Activated CD4-positive, alpha-beta T cell treated with anti-CD3 and anti-CD28 coated beads, Interleukin-2, amount 50 U/mL, for 16 hours (primary cell): ENCODE measurements at regions not wholly inside any gene's neighbourhood (a gene's known extent, or its start where the extent isn't known, plus 50 kb on each side); places are given as distances from the start of the nearest gene placed in this dataset.
"Not testable (repeated sequence)": the region's sequence is repeated elsewhere in the genome, so short reads cannot be mapped to it uniquely, and the experiment has no call there.

Source experiments
- DNase-seq: peaks from one replicate; pipeline ENCODE4 v3.0.0-alpha.2; 2020

DNA sequence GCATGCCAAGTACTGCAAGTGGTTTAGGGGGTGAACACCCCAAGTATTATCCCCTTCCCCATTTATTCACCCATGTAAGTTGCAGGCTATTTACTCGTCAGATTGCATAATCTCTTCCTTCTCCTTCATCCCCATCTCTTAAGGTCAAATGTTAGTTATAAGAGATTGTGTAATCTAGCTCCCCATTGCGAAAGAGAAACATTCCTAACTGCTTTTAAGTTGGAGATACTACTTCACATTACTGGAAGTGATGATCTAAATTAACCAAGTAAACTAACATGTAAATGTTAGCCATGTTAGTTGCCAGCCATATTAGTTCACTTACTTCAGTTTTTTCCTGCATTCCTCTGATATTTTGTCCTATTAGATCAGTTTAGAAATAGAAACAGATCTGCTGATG lies 262.3 kb downstream of the TAF11L14 start:
- DNase-seq, result no peak

DNA sequence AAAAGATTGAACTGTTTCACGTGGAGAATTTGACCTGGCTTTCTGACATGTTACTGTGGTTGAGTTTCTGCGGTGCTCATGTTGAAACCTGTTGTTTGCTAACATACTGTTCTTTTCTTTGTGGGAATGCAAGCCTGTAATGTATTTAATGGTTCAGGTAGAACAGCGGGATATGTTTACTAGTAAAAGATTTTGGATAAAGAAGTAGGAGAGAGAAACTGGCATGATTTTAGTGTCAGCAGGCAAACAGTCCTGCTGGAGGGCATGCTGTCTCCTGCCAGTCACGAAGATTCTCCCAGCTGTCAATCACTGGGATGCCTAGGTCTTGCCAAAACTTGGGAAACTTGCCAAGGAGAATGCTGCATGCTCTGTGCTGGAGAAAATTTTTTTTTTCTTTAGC lies 263.5 kb downstream of the TAF11L14 start:
- DNase-seq, result no peak

DNA sequence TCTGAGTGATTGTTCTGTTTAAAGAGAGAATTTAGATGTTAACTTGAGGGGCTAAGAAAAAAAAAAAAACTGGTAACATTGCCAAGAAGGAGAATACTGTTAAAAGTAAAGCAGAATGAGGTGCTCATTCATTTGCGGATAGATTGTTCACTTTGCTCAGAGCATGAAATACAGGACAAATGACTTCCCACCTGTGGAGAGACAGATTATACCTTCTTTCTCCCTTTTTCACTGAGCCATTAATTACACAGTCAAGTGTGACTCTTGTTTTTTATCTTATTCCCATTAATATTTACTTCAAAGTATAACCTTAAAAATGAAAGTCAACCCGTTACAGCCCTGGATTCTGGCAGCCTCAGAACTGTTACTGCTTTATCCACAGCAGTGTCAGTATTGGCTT lies 264.5 kb downstream of the TAF11L14 start:
- DNase-seq, result no peak

DNA sequence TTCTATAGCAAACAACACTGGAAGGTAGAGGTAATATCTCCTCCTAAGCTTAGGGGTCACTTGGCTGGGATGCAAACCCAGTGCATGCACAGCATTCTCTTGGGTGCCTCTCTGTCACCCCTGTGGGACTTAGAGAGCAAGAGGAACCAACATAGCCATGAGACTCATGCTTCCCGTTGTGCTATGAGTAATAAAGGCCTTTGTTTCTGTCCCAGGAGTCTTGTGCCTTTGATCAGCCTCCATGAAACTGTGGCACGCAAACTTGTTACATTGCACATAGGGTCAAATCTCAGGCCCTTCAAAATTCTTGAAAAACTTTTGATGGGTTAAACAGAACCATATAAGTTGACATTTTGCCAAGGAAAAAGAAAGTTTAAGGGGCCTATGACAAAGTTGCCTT lies 272.8 kb downstream of the TAF11L14 start:
- no peak for DNase-seq

DNA sequence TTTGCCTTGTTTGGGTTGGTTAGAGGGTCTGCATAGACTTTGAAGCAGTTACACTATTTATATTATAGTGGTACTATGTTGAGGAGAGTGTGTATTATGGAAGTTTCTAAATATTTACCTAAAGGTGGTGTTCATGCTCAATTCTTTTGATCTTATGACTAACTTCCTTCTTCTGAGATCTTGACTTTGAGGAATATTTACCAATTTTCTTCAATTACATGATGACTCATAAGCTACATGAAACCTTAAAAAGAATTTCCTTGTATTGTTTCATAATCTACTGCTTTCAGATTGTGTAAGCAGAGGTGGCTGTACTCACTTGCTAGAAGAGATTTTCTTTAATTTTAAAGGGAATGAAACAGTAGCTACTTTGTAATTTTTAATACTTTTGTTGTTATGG lies 276.1 kb downstream of the TAF11L14 start:
- no peak for DNase-seq

DNA sequence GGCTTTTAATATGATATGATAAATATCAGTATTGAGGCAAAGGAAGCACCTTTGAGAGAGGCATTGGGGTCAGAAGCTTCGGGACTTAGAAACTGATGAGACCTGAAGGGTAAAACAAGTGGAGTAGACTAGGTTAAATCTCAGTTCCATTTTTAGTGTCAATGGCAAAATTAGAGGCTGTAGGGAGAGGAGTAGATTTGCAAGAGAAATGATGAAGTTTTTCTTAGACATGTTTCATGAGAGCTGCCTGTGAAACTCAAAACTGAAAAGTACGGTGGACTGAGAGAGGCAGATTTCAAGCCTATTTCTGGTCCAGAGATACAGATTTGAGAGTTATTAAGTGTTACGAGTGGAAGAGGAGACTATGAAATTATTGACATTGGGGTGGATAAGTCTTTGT lies 278.5 kb downstream of the TAF11L14 start:
- no peak for DNase-seq

DNA sequence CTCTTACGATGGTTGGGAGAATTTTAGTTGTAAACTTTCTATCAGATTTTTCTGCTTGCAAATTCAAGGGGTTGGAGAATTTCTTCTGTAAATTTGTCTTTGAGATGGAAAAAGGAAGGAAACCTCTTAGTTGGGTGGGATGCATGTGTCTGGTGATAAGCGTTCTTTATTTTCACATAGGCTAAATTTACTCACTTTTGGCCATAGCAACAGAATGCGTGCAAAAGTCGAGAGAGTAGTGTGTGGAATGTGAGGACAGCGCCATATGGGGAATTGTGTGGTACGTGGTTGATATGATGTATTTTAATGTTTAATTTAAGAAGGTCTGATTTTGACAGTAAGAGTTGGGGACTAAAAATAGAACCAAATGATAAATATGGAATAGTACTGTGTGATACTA lies 282.2 kb downstream of the TAF11L14 start:
- no peak for DNase-seq

DNA sequence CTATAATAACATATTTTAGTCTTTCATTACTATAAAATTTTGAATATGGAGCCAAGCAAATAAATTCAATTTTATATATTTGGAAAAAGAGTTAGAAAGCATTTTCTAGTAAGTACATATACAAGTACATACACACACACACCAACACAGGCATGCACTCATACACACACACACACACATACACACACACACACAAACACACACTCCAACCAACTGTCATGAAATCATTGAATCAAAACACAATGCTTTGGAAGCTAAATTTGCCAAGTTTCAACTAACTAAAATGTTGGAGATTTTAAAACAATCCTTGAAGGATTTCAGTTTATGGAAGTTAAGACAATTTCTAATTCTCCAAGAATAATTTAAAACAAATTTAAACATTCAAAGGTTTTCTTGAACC lies 283.2 kb downstream of the TAF11L14 start:
- DNase-seq, result no peak

DNA sequence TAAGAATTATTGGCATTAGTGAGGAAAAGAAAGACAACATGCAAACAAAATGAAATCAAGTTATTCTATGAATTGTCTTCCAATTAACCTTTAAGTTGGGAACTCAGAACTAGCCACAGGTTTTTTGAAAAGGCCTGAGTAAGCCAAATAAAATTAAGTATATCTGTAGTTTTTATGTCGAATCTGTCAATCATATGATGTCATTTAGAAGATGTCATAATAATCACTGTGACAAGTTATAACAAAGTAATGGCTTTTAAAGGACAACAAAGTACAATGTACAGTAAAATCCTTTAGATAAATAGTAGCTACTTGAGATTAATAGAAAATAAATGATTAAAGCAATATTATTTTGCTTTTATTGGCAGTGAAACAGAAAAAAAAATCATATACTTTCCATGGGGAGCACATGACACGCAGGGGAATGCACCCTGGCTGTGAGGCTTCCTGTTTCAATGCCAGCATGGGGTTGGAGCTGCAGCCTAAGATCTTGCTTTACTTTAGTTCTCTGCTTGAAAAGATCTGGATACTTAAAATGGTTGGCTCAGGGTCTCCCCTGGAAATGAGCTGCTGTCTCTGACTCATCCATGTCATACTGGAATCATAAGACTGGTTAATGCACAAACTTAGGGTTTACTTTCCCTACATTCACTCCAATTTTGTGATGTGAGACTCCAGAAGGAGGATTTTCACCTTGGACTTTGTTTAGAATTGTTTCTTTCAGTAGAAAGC lies 284.3 kb downstream of the TAF11L14 start:
- no peak for DNase-seq

DNA sequence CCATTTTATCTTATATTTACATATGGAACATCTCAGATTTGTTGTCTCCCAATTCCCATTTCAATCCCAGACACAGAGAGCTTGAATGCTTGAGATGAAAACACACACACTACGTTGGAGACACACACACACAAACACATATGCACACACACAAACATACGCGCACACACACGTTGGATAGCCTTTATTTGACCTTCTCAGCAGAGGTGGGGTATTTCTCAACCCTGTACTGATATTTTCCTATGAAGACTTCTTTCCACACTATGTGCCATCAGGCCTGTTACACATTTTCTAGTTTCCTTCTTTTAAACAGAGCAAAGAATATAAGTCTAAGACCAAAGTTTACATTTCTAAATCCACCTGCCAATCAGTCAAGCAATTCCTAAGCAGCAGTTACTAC lies 291.0 kb downstream of the TAF11L14 start:
- DNase-seq, result no peak

DNA sequence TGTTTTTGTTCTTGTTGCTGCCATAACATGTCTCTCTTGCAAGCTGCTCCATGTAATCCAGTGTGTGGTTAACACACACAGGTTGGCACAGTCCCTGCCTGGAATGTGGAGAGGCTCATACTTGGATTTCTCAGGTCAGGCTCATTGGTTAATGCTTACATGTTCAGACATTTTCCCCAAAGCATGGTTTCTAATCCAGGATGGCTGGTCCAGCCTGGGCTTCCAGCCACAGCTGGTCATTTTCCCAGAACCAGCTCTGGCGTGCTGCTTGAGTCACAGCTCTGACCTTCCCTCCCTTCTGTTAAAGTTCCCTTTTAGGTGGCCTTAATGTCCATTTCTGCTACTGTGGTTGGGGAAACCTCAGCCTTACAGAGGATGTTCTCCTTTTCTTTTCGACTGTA lies 294.3 kb downstream of the TAF11L14 start:
- DNase-seq, result no peak

DNA sequence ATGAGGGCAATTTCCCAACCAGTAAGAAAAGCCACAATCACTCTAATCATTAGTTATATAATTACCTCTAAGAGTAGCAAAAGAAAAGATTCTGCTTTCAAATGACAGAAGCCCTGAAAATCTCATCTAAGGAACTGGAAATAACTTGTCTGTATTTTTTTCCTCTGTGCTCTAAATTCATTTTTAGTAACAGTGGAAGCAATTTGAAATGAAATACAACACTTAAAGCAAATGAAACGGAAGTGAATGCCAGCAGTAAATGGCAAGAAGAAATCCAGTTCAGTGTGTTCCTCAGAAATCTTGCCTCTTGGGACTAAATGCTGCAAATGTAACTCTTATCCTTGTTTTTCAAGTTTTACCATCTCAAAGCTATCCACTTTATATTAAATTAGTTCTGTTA lies 294.9 kb downstream of the TAF11L14 start:
- DNase-seq, result no peak

DNA sequence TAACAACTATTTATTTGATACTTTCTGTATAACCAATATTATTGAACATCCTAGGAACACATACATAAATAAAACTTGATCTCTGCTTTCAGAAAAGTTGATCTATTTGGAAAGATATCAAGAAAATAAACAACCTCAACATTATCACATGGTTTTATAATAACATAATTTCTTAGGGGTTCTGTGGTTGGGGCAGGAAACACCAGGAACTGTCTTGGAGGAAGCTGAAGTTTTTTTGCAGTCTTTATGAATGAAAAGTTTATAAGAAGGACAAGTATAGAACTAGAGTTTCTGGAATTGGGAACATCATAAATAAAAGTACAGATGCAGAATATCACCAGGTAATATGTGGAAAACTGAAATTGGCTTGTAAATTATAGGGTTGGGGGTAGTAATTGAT lies 296.1 kb downstream of the TAF11L14 start:
- no peak for DNase-seq

DNA sequence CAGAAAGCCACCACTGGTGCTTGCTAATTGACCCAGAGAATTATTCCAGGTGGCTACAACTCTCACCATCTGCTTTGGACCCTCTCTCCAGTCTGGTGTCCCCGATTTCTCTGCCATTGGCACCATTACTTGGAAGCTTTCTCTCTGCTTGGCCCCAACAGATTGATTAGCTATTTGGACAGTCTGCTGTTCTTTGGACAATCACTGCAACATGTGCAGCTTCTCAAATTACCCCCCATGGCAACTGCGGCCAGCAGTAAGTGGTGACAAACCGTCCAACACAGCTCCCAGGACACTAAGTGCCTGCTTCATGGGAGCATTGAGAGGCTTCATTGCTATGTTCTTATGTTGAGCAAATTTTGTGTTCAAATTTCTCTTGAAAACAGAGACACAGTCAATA lies 309.8 kb downstream of the TAF11L14 start:
- DNase-seq, result no peak

DNA sequence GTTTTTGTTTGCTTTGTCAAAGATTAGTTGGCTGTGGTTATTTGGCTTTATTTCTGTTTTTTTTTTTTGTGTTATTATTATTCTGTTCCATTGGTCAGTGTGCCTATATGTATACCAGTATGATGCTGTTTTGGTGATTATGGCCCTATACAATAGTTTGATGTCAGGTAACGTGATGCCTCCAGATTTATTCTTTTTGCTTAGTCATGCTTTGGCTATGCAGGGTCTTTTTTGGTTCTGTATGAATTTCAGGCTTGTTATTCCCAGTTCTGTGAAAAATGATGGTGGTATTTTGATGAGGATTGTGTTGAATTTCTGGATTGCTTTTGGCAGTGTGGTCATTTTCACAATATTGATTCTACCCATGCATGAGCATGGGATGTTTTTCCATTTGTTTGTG lies 312.8 kb downstream of the TAF11L14 start:
- no peak for DNase-seq

DNA sequence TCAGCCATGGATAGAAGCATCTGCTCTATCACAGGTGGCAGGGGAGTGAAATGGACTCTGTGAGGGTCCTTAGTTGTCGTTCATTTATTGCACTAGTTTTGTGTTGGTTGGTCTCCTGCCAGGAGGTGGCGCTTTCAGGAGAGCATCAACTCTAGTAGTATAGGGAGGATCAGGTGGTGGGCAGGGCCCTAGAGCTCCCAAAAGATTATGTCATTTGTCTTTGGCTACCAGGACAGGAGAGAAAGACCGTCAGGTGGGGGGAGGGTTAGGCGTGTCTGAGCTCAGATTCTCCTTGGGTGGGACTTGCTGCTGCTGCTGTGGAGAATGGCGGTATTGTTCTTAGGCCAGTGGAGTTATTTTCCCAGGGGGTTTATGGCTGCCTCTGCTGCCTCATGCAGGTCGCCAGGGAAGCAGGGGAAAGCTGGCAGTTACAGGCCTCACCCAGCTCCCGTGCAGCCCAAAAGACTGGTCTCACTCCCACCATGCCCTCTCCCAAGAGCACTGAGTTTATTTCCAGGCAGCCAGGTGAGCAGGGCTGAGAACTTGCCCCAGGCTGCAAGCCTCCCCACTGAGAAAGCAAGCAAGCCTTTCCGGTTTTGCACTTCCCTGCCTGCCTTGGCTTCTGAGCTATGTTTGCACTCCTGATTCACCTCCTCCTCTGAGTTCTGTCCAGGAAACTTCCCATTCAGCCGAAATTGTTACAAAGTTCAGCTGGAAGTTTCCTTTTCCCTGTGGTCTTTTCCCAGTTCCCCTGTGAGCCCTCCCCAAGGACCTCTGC lies 317.3 kb downstream of the TAF11L14 start:
- DNase-seq, result no peak

DNA sequence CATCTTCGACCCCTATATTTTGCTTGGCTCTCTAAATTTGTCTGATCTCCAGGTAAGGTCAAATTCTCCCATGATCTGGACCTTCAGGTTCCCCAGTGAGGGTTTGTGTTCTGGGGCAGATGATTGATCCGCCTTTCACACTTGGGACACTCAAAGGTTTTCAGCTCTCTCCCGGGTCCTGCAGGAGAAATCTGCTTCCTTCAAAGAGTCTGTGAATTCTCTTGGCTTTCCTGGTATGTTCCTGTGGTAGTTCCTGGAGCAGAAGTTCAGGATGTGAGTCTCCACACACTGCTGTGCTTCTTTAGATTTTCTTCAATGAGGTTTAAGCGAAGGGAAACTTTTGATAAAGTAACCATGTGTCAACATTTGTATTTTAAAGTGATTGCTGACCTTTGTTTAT lies 318.0 kb downstream of the TAF11L14 start:
- no peak for DNase-seq

DNA sequence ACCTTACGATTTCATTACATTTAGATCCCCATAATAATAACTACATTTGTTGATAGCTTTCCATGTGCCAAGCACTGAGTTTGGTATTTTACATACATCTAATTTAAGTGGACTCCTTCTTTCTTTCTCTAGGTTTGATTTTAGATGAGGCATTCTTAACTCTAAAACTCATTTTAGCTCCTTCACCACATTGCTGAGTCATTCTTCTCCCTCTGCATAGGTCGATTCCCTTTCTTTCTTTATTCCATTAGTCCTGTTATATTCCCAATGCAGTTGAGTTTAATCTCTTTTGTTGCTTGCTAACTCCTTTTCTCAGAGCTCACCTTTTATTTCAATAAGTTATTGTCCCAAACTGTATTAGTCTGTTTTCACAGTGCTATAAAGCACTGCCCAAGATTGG lies 329.8 kb downstream of the TAF11L14 start:
- DNase-seq, result no peak

DNA sequence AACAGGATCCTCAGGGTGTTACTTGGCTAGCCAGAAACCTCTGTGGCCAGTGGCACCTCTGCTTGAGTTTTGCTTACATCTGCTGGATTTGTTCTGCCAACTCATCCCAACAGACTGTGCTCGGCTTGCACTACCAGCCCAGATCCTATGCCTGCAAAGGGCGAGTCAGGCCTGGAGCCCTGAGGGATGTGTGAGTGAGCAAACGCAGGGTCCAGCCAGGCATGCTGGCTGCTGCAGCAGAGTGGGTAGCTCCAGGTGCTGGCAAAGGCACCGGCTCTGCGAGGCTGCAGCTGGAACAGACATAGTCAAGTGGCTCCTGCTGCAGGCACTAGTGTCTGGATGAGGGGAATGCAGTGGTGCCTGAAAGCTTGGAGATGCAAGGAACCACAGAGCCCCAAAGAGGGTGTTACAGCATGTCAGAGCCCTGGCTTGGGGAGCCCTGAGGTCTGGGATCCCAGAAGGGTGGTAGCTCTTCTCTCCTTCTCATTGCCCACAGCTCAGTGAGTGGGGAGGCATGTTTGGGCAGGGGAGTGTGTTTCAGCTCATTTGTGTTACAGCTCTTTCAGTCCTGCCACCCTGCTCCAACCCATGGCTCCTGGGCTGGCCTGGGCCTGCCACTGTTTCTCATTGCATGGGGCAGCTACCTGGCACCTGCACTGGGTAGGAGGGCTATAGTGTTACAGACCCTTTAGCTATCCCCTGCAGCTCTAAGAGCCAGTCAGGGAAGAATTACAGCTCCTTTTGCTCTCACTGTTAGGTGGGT lies 332.6 kb downstream of the TAF11L14 start:
- DNase-seq, result no peak

DNA sequence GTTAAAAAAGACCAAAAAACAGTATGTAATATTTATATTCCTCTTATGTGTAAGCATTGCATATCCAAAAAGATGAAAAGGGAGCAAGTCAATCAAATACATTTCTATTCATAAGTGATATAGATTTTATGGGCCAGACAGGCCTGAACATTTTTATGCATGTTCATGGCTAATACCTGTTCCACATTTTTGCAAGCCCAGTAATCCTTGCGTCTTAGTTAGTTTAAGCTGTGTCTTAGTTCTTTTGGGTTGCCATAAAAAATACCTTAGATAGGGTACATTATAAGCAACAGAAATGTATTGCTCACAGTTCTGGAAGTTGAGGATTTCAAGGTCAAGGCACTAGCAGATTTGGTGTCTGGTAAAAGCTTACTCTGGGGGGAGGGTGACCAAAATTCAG lies 342.1 kb downstream of the TAF11L14 start:
- DNase-seq, result no peak

DNA sequence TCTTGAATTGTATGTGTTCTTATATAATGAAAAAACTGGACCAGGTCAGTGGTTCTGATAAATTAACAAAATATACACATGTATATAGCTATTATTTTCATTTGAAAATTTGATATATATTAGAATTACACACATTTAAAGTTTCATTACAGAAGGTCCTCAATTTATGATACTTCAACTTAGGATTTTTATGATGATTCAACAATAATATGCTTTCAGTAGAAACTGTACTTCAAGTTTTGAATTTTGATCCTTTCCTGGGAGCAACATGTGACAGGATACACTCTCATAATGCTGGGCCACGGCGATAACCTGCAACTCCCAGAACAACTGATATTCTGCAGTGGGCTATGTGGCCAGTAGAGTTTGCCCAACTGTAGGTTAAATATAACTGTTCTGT lies 344.7 kb downstream of the TAF11L14 start:
- no peak for DNase-seq

DNA sequence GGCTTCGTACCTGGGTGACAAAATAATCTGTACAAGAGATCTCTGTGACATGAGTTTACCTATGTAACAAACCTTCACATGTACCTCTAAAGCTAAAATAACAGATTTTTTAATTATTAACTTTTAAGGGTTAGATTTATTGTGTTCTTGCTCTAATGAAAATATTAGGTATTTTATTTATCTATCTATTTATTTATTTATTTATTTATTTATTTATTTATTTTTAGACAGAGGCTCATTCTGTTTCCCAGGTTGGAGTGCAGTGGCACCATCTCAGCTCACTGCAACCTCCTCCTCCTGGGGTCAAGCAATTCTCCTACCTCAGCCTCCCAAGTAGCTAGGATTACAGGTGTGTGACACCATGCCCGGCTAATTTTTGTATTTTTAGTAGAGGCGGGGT lies 348.4 kb downstream of the TAF11L14 start:
- DNase-seq, result not testable (repeated sequence)

DNA sequence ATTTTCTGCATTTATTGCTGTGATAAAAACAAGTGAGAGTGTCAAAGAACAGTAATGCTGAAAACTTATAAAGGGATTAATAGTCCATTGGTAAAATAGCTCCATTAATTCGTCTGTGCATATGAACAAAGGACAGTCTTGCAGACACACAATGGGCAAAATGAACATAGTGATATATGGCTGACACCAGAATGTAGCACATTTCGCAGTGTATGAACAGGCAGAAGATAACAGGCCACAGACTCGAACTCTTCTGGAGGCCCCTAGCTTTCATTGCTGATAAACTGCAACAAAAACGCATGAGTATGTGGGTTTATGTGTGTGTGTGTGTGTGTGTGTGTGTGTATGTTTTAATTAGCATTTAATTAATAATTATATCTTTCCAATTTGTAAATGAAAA lies 354.8 kb downstream of the TAF11L14 start:
- no peak for DNase-seq
